Thyroid gland (tissue), 4 donors: ENCODE measurements at regions not wholly inside any gene's neighbourhood (a gene's known extent, or its start where the extent isn't known, plus 50 kb on each side); places are given as distances from the start of the nearest gene placed in this dataset.

Experiments used
- POLR2A ChIP-seq, 2 donors: fragments of 450-650 bp; IDR thresholded peaks; one replicate each; pipeline ENCODE4 v1.6.1; 2017; ENCODE audit warnings: antibody characterized with exemption in 2 of 2, mild to moderate bottlenecking in 2 of 2, moderate library complexity in 1 of 2
- TF ChIP-seq, protein P1 (sequence below), 6 experiments: fragments of 200-600 bp in 3 of 6; fragments of 450-650 bp in 3 of 6; sonication (generic) in 3 of 6; IDR thresholded peaks; one replicate each; pipeline ENCODE4 v1.5.1; 2016 to 2019; ENCODE audit warnings: antibody characterized with exemption in 6 of 6, mild to moderate bottlenecking in 2 of 6, inconsistent platforms in 1 of 6, moderate library complexity in 1 of 6

DNA sequence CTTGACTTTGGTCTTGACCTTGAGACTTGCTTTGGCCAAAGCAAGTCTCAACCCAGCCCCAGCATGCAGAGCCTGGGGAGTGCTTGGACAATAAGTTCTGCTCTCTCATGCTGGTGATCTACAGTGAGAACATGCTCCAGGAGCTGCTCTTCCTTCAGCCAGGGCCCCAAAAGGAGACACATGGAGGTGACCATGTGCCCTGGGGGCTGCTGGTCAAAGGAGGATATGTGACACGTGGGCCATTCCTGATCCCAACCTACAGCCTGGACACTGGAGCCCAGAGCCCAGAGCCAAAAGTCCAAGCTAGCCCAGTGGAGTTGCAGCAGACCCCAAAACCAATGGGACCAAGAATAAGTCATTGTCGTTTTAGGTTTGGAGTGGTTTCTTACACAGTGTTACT lies 78.2 kb upstream of the CHST15 start:
- TF ChIP-seq, protein P1, sequence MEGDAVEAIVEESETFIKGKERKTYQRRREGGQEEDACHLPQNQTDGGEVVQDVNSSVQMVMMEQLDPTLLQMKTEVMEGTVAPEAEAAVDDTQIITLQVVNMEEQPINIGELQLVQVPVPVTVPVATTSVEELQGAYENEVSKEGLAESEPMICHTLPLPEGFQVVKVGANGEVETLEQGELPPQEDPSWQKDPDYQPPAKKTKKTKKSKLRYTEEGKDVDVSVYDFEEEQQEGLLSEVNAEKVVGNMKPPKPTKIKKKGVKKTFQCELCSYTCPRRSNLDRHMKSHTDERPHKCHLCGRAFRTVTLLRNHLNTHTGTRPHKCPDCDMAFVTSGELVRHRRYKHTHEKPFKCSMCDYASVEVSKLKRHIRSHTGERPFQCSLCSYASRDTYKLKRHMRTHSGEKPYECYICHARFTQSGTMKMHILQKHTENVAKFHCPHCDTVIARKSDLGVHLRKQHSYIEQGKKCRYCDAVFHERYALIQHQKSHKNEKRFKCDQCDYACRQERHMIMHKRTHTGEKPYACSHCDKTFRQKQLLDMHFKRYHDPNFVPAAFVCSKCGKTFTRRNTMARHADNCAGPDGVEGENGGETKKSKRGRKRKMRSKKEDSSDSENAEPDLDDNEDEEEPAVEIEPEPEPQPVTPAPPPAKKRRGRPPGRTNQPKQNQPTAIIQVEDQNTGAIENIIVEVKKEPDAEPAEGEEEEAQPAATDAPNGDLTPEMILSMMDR (IDR thresholded peaks at IDR 0.05), result no peak
- no peak for TF ChIP-seq POLR2A (IDR thresholded peaks at IDR 0.05)
